Skeletal muscle satellite cell (primary cell): ENCODE measurements at regions not wholly inside any gene's neighbourhood (a gene's known extent, or its start where the extent isn't known, plus 50 kb on each side); places are given as distances from the start of the nearest gene placed in this dataset.

ENCODE experiments used
- H3K27me3 ChIP-seq: 2 replicates; pipeline ENCODE4 v1.7.0; 2013; ENCODE audit warnings: low read length; ENCODE audit not compliant: control insufficient read depth, insufficient read depth
- H3K36me3 ChIP-seq: 2 replicates; pipeline ENCODE4 v1.7.0; 2013; ENCODE audit warnings: mild to moderate bottlenecking, control low read depth, low read length; ENCODE audit not compliant: insufficient read depth
- H3K4me1 ChIP-seq: 2 replicates; pipeline ENCODE4 v1.7.0; 2013; ENCODE audit warnings: low read length; ENCODE audit not compliant: control insufficient read depth, insufficient read depth
- H3K4me2 ChIP-seq: 2 replicates; pipeline ENCODE4 v1.7.0; 2013; ENCODE audit warnings: mild to moderate bottlenecking, low read length
- H3K4me3 ChIP-seq: 2 replicates; pipeline ENCODE4 v1.7.0; 2013; ENCODE audit warnings: low read length
- H3K9ac ChIP-seq: 2 replicates; pipeline ENCODE4 v1.7.0; 2013; ENCODE audit warnings: mild to moderate bottlenecking, low read depth, low read length, moderate library complexity
- H3K9me3 ChIP-seq: replicated peaks from 2 replicates; pipeline ENCODE4 v1.7.0; 2013; ENCODE audit warnings: mild to moderate bottlenecking, control low read depth, low read length

- Histone ChIP-seq H3K4me2 (no peak overlapping the region), H3K36me3 (no peaks in the 10 kb centered on the region), H3K27me3 (no peaks in the 10 kb centered on the region), H3K9me3 (no peaks in the 10 kb centered on the region), H3K4me3 (no peak overlapping the region), H3K9ac (no peak overlapping the region), H3K4me1 (peaks cover 22% of the 10 kb centered on the region)
These were observed 468.0 kb downstream of the BCAT1 start for GRCh38 chr12:24480766-24481449.

GRCh38 chr12:24479131-24479530 is 469.8 kb downstream of the BCAT1 start:
- Histone ChIP-seq H3K9me3 (no peaks in the 10 kb centered on the region), H3K27me3 (no peaks in the 10 kb centered on the region), H3K36me3 (no peaks in the 10 kb centered on the region), H3K9ac (no peak overlapping the region), H3K4me3 (no peak overlapping the region), H3K4me1 (peaks cover 22% of the 10 kb centered on the region), H3K4me2 (no peak overlapping the region)

- Histone ChIP-seq H3K9ac (no peak overlapping the region), H3K27me3 (no peaks in the 10 kb centered on the region)
These were observed 470.6 kb downstream of the BCAT1 start for GRCh38 chr12:24478254-24478653.

GRCh38 chr12:24476310-24476709 is 472.6 kb downstream of the BCAT1 start:
- Histone ChIP-seq H3K4me1 (peaks cover 8% of the 10 kb centered on the region), H3K4me3 (no peak overlapping the region), H3K9ac (no peak overlapping the region), H3K27me3 (no peaks in the 10 kb centered on the region), H3K36me3 (no peaks in the 10 kb centered on the region), H3K4me2 (no peak overlapping the region), H3K9me3 (no peaks in the 10 kb centered on the region)

More at GRCh38 chr12:24478254-24478653, 470.6 kb downstream of the BCAT1 start:
- Histone ChIP-seq H3K36me3 (no peaks in the 10 kb centered on the region), H3K4me2 (no peak overlapping the region), H3K4me3 (no peak overlapping the region), H3K9me3 (no peaks in the 10 kb centered on the region), H3K4me1 (peaks cover 18% of the 10 kb centered on the region)

GRCh38 chr12:24475337-24475736 is 473.6 kb downstream of the BCAT1 start:
- H3K9me3 ChIP-seq: no peaks in the 10 kb centered on the region
- no peaks in the 10 kb centered on the region for H3K36me3 ChIP-seq
- H3K4me3 ChIP-seq: no peak overlapping the region
- H3K4me1 ChIP-seq: peaks cover 8% of the 10 kb centered on the region
- H3K27me3 ChIP-seq: no peaks in the 10 kb centered on the region
- no peak overlapping the region for H3K9ac ChIP-seq
- H3K4me2 ChIP-seq: no peak overlapping the region

GRCh38 chr12:24473097-24473496 is 475.8 kb downstream of the BCAT1 start:
- Histone ChIP-seq H3K9me3 (no peaks in the 10 kb centered on the region), H3K4me3 (no peak overlapping the region), H3K36me3 (no peaks in the 10 kb centered on the region), H3K4me2 (no peak overlapping the region), H3K27me3 (no peaks in the 10 kb centered on the region), H3K4me1 (no peaks in the 10 kb centered on the region), H3K9ac (no peak overlapping the region)

- Histone ChIP-seq H3K36me3 (no peaks in the 10 kb centered on the region), H3K9ac (no peak overlapping the region), H3K4me1 (no peaks in the 10 kb centered on the region), H3K4me3 (no peak overlapping the region), H3K27me3 (no peaks in the 10 kb centered on the region), H3K9me3 (no peaks in the 10 kb centered on the region), H3K4me2 (no peak overlapping the region)
These were observed 478.9 kb downstream of the BCAT1 start for GRCh38 chr12:24470050-24470449.

GRCh38 chr12:24469089-24469488 is 479.8 kb downstream of the BCAT1 start:
- Histone ChIP-seq H3K4me1 (no peaks in the 10 kb centered on the region), H3K9ac (no peak overlapping the region), H3K4me3 (no peak overlapping the region), H3K36me3 (no peaks in the 10 kb centered on the region), H3K27me3 (no peaks in the 10 kb centered on the region), H3K9me3 (no peaks in the 10 kb centered on the region), H3K4me2 (no peak overlapping the region)

GRCh38 chr12:24467226-24467625 is 481.7 kb downstream of the BCAT1 start:
- Histone ChIP-seq H3K9ac (no peak overlapping the region), H3K4me3 (no peak overlapping the region), H3K36me3 (no peaks in the 10 kb centered on the region), H3K9me3 (no peaks in the 10 kb centered on the region), H3K4me1 (no peaks in the 10 kb centered on the region), H3K27me3 (no peaks in the 10 kb centered on the region), H3K4me2 (no peak overlapping the region)

- Histone ChIP-seq H3K9me3 (no peaks in the 10 kb centered on the region), H3K27me3 (no peaks in the 10 kb centered on the region), H3K36me3 (no peaks in the 10 kb centered on the region), H3K4me1 (no peaks in the 10 kb centered on the region), H3K9ac (no peak overlapping the region), H3K4me3 (no peak overlapping the region), H3K4me2 (no peak overlapping the region)
These were observed 485.5 kb downstream of the BCAT1 start for GRCh38 chr12:24463375-24463774.

GRCh38 chr12:24462946-24463345 is 486.0 kb downstream of the BCAT1 start:
- no peak overlapping the region for H3K4me2 ChIP-seq
- H3K4me3 ChIP-seq: no peak overlapping the region
- no peaks in the 10 kb centered on the region for H3K36me3 ChIP-seq
- H3K9ac ChIP-seq: no peak overlapping the region
- H3K9me3 ChIP-seq: no peaks in the 10 kb centered on the region
- H3K27me3 ChIP-seq: no peaks in the 10 kb centered on the region
- H3K4me1 ChIP-seq: no peaks in the 10 kb centered on the region

- no peak overlapping the region for H3K4me3 ChIP-seq
- H3K9ac ChIP-seq: no peak overlapping the region
- H3K4me1 ChIP-seq: no peaks in the 10 kb centered on the region
- H3K9me3 ChIP-seq: no peaks in the 10 kb centered on the region
- no peak overlapping the region for H3K4me2 ChIP-seq
- no peaks in the 10 kb centered on the region for H3K36me3 ChIP-seq
- H3K27me3 ChIP-seq: no peaks in the 10 kb centered on the region
These were observed 488.4 kb downstream of the BCAT1 start for GRCh38 chr12:24460506-24460905.
